NCI-H460 (cell line): ENCODE measurements at regions not wholly inside any gene's neighbourhood (a gene's known extent, or its start where the extent isn't known, plus 50 kb on each side); places are given as distances from the start of the nearest gene placed in this dataset.

ENCODE experiments used
- DNase-seq: peaks from one replicate; pipeline ENCODE4 v3.0.0-alpha.2; 2016; ENCODE audit warnings: low read depth; ENCODE audit errors: extremely low read depth

- no peak for DNase-seq
Observed at GRCh38 chr14:36465178-36465577, 54.9 kb downstream of the NKX2-1 start.

DNA sequence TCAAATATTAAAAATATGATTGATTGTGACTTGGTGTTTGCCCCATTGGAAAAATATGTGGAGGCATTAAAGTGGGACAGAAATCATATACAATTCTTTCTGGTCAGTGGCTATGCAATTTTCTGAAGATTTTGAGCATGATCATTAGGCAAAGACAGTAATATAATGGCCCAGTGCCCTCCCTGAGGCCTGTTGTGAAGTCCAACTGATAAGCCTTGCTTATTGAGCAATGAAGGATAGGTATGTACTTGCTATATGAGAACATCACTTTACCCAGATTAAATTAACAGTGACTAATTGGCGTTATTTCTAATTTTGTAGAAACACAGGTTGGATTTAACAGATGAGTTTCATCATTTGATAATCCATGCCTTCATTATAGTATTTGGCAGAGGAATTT is 57.1 kb downstream of the NKX2-1 start:
- no peak for DNase-seq

GRCh38 chr14:36455241-36455627 is 64.8 kb downstream of the NKX2-1 start:
- DNase-seq, result no peak

DNA sequence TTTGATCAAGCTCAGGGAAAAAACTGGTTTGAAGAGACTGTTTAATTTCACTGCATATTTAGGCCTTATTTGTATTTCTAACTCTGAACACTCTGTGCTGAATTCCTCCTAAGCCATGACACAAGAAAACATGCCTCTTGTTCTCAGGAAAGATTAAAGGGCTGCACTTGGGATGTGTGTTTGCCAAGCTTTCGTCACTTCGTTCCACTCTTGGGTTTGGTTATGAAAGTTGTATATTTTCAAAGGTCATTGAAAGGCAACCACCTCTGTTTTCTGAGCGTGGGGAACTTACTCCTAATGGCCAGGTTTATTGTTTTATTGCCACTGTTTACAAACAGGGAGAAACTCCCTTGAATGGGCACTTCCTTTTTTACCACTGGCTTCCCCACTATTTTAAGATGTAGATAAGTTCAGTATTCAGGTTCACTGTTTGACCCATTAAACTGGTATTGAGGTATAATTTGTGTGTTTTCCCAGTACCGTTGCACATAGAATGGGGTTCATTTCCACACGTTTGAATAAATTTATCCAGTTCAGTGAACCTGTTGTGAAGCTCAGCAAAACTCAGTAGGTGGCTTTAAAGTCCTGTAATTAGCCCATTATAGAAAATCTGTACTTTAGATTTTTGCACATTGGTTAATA is 65.3 kb downstream of the NKX2-1 start:
- DNase-seq, result no peak

DNA sequence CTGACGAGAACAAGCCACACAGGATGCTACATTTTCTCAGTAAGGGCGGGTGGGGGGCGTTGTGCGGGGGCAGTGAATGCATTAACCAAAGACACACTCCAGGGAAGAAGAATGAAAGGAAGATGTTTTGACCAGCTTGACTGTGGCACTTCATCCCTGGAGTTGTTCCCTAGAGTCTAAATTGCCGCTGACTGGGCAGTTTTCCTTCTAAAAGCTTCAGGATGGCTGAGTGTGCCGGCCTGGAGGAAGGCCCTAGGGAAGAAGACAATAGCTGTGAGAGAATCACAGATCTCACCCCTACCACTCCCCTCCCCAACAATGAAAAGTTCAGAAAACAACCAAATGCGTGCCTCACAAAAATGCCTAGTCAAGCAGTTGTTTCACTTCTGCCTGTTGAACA is 67.2 kb downstream of the NKX2-1 start:
- no peak for DNase-seq

GRCh38 chr14:36451310-36452065 is 68.5 kb downstream of the NKX2-1 start:
- no peak for DNase-seq

GRCh38 chr14:36450550-36450949 is 69.5 kb downstream of the NKX2-1 start:
- no peak for DNase-seq

GRCh38 chr14:36449903-36450302 is 70.1 kb downstream of the NKX2-1 start:
- no peak for DNase-seq

DNA sequence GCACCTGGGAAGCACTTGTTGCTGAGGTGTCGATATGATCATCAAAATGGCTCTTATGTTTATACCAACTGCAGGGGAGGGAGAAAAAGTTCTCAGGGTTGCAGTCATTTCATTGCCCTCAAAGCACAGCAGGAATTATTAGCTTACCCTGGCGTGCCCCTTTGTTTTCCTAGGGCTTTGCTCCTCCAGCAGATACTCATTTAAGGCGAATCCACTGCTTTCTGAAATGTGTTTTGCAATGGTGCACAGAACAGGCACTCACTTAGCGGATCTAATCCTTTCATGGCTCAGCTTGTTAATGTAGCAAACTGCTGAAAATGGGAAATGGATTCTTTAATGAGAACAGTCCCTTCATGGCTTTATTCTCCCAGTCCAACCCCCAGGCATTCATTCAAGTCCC is 76.7 kb downstream of the NKX2-1 start:
- no peak for DNase-seq

- no peak for DNase-seq
Observed at GRCh38 chr14:36442824-36443241, 77.2 kb downstream of the NKX2-1 start.

DNA sequence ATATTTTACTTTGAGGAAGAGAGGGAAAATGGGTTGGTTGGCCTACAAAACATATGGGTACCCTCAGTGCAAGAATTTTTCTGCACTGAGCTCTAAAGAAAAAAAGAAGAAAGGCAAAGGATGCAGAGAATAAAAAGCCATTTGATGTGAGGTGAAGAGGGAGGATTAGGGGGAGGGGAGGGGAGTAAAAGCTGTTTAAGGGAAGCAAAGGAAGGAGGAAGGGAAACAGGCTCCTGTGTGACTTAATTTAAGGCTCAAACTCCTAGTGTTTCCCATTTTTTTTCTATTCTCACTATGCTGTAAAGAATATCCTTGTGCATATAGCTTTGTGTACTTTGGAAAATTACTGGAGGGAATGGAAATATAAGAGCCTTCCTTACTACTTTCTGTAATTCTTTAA is 78.7 kb downstream of the NKX2-1 start:
- DNase-seq, result no peak

DNA sequence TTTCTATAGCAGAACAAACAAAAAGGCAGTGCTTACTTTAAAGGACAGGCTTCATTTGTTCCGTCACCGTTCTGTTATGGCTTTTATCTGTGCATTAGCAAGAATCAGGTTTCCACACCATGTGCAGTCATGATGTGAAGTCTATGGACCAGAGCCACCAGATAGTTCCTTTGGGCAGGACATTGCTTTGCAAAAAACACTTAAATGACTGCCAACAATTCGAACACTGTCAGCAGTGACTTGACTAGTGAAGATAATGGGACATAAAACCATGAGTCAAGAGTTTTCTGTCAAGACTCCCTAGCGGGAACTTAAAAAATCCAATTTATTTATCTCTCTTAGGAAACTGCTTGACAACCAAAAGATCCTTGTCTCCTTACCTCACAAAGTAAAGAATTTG is 80.3 kb downstream of the NKX2-1 start:
- no peak for DNase-seq

DNA sequence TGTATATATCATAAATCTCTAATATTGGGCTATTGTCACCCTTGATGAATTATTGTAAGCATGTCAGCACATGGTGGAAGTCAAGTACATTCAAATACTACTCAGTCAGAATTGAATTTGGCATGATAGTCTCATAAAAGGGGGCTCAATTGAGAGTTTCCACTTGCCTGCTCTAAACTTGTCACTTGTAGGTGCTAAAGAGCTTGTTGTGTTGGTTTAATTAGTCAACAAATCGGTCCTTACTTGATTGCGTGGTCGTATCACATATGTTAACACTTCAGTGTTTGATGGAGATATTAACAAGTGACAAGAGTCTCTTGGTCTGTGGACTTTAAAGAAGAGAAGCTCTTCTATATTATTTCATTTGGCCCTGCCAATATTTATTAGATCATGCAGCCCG is 81.1 kb downstream of the NKX2-1 start:
- DNase-seq, result no peak

- DNase-seq, result no peak
Observed at GRCh38 chr14:36430662-36431084, 89.4 kb downstream of the NKX2-1 start.

GRCh38 chr14:36430169-36430568 is 89.9 kb downstream of the NKX2-1 start:
- DNase-seq, result no peak

- no peak for DNase-seq
Observed at GRCh38 chr14:36429692-36430091, 90.3 kb downstream of the NKX2-1 start.

GRCh38 chr14:36428350-36428749 is 91.7 kb downstream of the NKX2-1 start:
- no peak for DNase-seq

DNA sequence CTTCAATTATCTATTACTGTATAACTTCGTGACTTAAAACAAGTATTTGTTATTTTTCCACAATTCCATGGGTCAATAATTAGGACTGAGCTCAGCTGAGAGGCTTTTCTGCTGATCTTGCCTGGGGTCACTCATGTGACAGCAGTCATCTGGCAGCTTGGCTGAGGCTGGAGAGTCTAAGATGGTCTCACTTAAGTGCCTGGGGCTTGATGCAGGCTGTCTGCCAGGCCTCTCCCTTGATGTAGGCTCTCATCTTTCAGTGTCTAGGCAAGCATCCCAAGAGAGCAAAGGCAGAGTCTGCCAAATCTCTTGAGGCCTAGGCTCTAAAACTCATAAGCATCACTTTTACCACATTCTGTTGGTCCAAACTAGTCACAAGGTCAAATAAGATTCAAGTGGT is 93.2 kb downstream of the NKX2-1 start:
- DNase-seq, result no peak

DNA sequence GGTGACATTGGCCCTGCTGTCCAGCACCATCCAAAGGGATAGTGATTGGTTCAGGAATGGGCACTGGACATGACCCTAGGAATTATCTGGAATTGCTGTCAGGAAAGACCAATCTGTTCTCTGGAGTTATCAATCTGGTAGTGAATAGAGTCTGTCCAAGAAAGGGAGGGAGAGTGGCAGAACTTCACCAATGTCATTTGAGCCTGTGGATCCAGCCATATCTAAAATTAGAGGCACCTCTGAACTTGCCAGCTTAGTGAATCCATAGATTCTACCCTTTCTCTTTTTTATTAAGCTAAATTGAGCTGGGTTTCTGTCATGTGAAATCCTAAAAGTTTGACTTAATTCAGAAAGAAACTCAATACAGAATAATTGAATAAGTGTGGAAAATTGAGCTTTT is 93.9 kb downstream of the NKX2-1 start:
- no peak for DNase-seq

DNA sequence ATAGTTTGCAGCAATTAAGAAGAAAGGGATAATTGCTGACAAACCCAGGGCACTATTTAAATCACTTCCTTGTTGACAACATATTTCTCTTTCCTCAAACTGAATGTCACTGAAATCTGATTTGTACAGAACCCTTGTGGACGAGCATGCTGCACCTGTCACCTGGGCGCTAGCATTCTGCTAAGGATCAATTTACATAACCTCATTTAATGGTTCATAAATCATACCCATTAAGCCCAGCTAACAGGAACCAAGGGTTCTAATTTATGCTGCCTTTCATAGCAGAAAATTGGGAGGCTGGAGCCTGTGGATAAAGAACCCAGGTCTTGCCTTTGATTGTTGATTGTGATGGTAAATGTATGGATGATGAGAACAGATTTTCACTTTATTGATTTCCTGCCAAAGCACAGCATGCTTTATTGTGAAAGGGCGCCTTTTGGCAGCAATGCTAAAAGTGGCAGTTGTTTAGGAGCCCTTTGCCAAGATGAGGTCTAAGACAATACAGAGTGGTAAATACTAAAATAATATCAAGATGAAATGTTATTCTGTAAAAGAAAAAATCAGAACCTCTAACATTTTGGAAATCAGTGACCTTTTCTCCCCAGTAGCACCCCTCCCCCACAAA is 95.4 kb downstream of the NKX2-1 start:
- DNase-seq, result no peak

DNA sequence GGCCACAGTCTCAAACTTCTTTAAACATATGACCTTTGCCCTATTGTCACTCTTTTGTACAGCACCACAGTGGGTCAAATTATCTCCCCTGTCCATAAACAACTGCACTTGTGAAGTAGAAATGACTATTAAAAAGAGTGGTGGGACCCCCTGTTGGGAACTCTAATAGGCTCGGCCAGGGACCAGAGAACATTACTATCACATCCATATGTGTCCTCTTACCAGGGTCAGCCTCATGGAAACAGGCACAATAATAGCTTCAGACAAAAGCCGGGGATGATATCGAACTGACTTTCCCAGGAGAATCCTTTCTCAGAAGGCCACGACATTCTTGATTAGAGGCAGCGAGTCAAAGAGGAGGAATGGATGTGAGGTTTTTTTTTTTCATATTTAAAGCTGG is 96.6 kb downstream of the NKX2-1 start:
- DNase-seq, result no peak

- DNase-seq, result no peak
Observed at GRCh38 chr14:36420149-36420687, 99.8 kb upstream of the MBIP start.
